Endothelial cell of umbilical vein (primary cell): ENCODE measurements at regions not wholly inside any gene's neighbourhood (a gene's known extent, or its start where the extent isn't known, plus 50 kb on each side); places are given as distances from the start of the nearest gene placed in this dataset.
"Not testable (repeated sequence)": the region's sequence is repeated elsewhere in the genome, so short reads cannot be mapped to it uniquely, and the experiment has no call there.

Experiments
- POLR2A ChIP-seq: IDR thresholded peaks from 2 replicates; pipeline ENCODE4 v1.6.1; 2012; ENCODE audit warnings: low read depth, mild to moderate bottlenecking, control low read depth, low read length
- TF ChIP-seq, protein P1 (sequence below): IDR thresholded peaks from 2 replicates; pipeline ENCODE4 v1.6.1; 2011; ENCODE audit not compliant: insufficient read depth, insufficient read length
- TF ChIP-seq, protein P2 (sequence below), 2 donors: IDR thresholded peaks; 1 replicate in 1 of 2; 2 replicates in 1 of 2; pipeline ENCODE4 v1.5.1; 2011; ENCODE audit warnings: low read length in 2 of 2, mild to moderate bottlenecking in 2 of 2, moderate library complexity in 2 of 2, control low read depth in 1 of 2, inconsistent platforms in 1 of 2, low read depth in 1 of 2; ENCODE audit not compliant: insufficient read depth in 1 of 2; ENCODE audit errors: extremely low read depth in 1 of 2

DNA sequence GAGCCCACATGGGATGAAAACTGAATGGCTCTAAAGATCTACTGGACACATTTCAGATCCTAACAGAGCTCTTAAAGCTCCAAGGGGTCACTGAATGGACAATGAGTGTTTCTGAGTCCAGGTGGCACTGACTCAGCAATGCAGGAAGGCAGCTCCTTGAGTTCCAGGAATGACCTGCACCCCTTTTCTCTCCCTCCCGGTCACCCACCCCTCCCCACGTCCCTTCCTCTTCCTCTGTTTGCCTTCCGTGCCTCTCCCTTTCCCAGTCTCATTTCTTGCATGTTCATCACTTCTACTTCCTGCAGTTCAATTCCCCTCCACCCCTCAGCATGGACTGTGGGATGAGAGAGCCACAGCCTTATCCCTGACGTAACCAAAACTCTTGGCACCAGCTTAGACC, 63.3 kb upstream of the SULF2 start:
- TF ChIP-seq, protein P1, sequence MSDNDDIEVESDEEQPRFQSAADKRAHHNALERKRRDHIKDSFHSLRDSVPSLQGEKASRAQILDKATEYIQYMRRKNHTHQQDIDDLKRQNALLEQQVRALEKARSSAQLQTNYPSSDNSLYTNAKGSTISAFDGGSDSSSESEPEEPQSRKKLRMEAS = not testable (repeated sequence)
- TF ChIP-seq, protein P2, sequence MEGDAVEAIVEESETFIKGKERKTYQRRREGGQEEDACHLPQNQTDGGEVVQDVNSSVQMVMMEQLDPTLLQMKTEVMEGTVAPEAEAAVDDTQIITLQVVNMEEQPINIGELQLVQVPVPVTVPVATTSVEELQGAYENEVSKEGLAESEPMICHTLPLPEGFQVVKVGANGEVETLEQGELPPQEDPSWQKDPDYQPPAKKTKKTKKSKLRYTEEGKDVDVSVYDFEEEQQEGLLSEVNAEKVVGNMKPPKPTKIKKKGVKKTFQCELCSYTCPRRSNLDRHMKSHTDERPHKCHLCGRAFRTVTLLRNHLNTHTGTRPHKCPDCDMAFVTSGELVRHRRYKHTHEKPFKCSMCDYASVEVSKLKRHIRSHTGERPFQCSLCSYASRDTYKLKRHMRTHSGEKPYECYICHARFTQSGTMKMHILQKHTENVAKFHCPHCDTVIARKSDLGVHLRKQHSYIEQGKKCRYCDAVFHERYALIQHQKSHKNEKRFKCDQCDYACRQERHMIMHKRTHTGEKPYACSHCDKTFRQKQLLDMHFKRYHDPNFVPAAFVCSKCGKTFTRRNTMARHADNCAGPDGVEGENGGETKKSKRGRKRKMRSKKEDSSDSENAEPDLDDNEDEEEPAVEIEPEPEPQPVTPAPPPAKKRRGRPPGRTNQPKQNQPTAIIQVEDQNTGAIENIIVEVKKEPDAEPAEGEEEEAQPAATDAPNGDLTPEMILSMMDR (IDR thresholded peaks at IDR 0.05; ENCODE audit: extremely low read depth in 1 of 2, insufficient read depth in 1 of 2, low read depth in 1 of 2, low read length in 2 of 2) = not testable (repeated sequence)
- not testable (repeated sequence) for TF ChIP-seq POLR2A
